Spinal cord (tissue), 9 donors: ENCODE measurements at regions not wholly inside any gene's neighbourhood (a gene's known extent, or its start where the extent isn't known, plus 50 kb on each side); places are given as distances from the start of the nearest gene placed in this dataset.

Source experiments
- DNase-seq, 6 donors: peaks; one replicate each; pipeline versions ENCODE4 v3.0.0 to v3.0.0-alpha.2; 2013 to 2015; ENCODE audit warnings: low spot score in 6 of 6, low read depth in 4 of 6
- H3K27ac ChIP-seq: one replicate; pipeline ENCODE4 v1.5.1; 2013; ENCODE audit warnings: low read depth, low read length, control low read depth
- H3K27me3 ChIP-seq: one replicate; pipeline ENCODE4 v1.6.1; 2013; ENCODE audit warnings: low read length; ENCODE audit not compliant: control insufficient read depth, insufficient read depth
- H3K36me3 ChIP-seq: one replicate; pipeline ENCODE4 v1.6.1; 2013; ENCODE audit warnings: low read length; ENCODE audit not compliant: control insufficient read depth, insufficient read depth
- H3K4me1 ChIP-seq: one replicate; pipeline ENCODE4 v1.6.1; 2013; ENCODE audit warnings: low read length; ENCODE audit not compliant: control insufficient read depth, insufficient read depth
- H3K4me3 ChIP-seq: one replicate; pipeline ENCODE4 v1.5.1; 2013; ENCODE audit warnings: low read depth, low read length, control low read depth
- H3K9me3 ChIP-seq: one replicate; pipeline ENCODE4 v1.6.1; 2013; ENCODE audit warnings: low read length; ENCODE audit not compliant: control insufficient read depth, insufficient read depth
- WGBS: methylation state at CpG from one replicate; pipeline ENCODE4 v1.1.5; 2013; ENCODE audit warnings: missing lambda C conversion rate; ENCODE audit not compliant: insufficient coverage; 5-methylcytosine and 5-hydroxymethylcytosine counted together
- donor health status: healthy.

- Histone ChIP-seq H3K36me3 (no peaks in the 10 kb centered on the region), H3K27ac (no peak overlapping the region), H3K9me3 (no peaks in the 10 kb centered on the region), H3K4me1 (no peaks in the 10 kb centered on the region), H3K27me3 (no peaks in the 10 kb centered on the region), H3K4me3 (no peak overlapping the region)
- no CpG with 5 or more reads among the region's 2 CpGs for WGBS
- DNase-seq, result no peak
Measured at GRCh38 chr5:4418084-4418483, 722.0 kb upstream of the ADAMTS16 start.

- Histone ChIP-seq H3K36me3 (no peaks in the 10 kb centered on the region), H3K27me3 (no peaks in the 10 kb centered on the region), H3K9me3 (no peaks in the 10 kb centered on the region), H3K4me1 (no peaks in the 10 kb centered on the region), H3K27ac (no peak overlapping the region), H3K4me3 (no peak overlapping the region)
- 65% methylated on average over 5 of the region's 8 CpGs for WGBS
- DNase-seq, result no peak
Measured at GRCh38 chr5:4419281-4419680, 720.8 kb upstream of the ADAMTS16 start.

GRCh38 chr5:4420177-4420576 lies 720.0 kb upstream of the ADAMTS16 start:
- Histone ChIP-seq H3K36me3 (no peaks in the 10 kb centered on the region), H3K9me3 (no peaks in the 10 kb centered on the region), H3K4me3 (no peak overlapping the region), H3K27me3 (no peaks in the 10 kb centered on the region), H3K4me1 (no peaks in the 10 kb centered on the region), H3K27ac (no peak overlapping the region)
- 100% methylated on average over 1 of the region's 3 CpGs for WGBS
- no peak for DNase-seq

GRCh38 chr5:4420681-4421080 lies 719.4 kb upstream of the ADAMTS16 start:
- H3K27me3 ChIP-seq, result no peaks in the 10 kb centered on the region
- no peak overlapping the region for H3K27ac ChIP-seq
- no peaks in the 10 kb centered on the region for H3K36me3 ChIP-seq
- DNase-seq, result no peak
- no peaks in the 10 kb centered on the region for H3K9me3 ChIP-seq
- no peak overlapping the region for H3K4me3 ChIP-seq
- WGBS, result no CpG with 5 or more reads among the region's 6 CpGs
- no peaks in the 10 kb centered on the region for H3K4me1 ChIP-seq

GRCh38 chr5:4422247-4422646 lies 717.9 kb upstream of the ADAMTS16 start:
- H3K27me3 ChIP-seq, result no peaks in the 10 kb centered on the region
- H3K4me1 ChIP-seq, result no peaks in the 10 kb centered on the region
- WGBS, result no CpG with 5 or more reads among the region's 3 CpGs
- no peak overlapping the region for H3K27ac ChIP-seq
- no peak for DNase-seq
- no peaks in the 10 kb centered on the region for H3K36me3 ChIP-seq
- no peak overlapping the region for H3K4me3 ChIP-seq
- H3K9me3 ChIP-seq, result no peaks in the 10 kb centered on the region

GRCh38 chr5:4424895-4425294 lies 715.2 kb upstream of the ADAMTS16 start:
- Histone ChIP-seq H3K4me1 (no peaks in the 10 kb centered on the region), H3K36me3 (no peaks in the 10 kb centered on the region), H3K4me3 (no peak overlapping the region), H3K27me3 (no peaks in the 10 kb centered on the region), H3K9me3 (no peaks in the 10 kb centered on the region), H3K27ac (no peak overlapping the region)
- no CpG with 5 or more reads among the region's 4 CpGs for WGBS
- peak in 1 of 6 donors; percentile 21 for DNase-seq

GRCh38 chr5:4440536-4440935 lies 699.6 kb upstream of the ADAMTS16 start:
- 100% methylated on average over 1 of the region's 2 CpGs for WGBS
- Histone ChIP-seq H3K27me3 (no peaks in the 10 kb centered on the region), H3K4me3 (no peak overlapping the region), H3K27ac (no peak overlapping the region), H3K36me3 (no peaks in the 10 kb centered on the region), H3K4me1 (no peaks in the 10 kb centered on the region), H3K9me3 (no peaks in the 10 kb centered on the region)
- no peak for DNase-seq

GRCh38 chr5:4442221-4442620 lies 697.9 kb upstream of the ADAMTS16 start:
- Histone ChIP-seq H3K27ac (no peak overlapping the region), H3K4me1 (no peaks in the 10 kb centered on the region), H3K27me3 (no peaks in the 10 kb centered on the region), H3K4me3 (no peak overlapping the region), H3K9me3 (no peaks in the 10 kb centered on the region), H3K36me3 (no peaks in the 10 kb centered on the region)
- WGBS, result 91% methylated on average over 3 of the region's 4 CpGs
- no peak for DNase-seq

GRCh38 chr5:4447657-4448056 lies 692.5 kb upstream of the ADAMTS16 start:
- Histone ChIP-seq H3K4me3 (no peak overlapping the region), H3K4me1 (no peaks in the 10 kb centered on the region), H3K36me3 (no peaks in the 10 kb centered on the region), H3K27me3 (no peaks in the 10 kb centered on the region), H3K27ac (no peak overlapping the region), H3K9me3 (no peaks in the 10 kb centered on the region)
- DNase-seq, result no peak
- WGBS, result no CpG with 5 or more reads among the region's 1 CpG

- no peaks in the 10 kb centered on the region for H3K27me3 ChIP-seq
- no peaks in the 10 kb centered on the region for H3K4me1 ChIP-seq
- no CpG with 5 or more reads among the region's 4 CpGs for WGBS
- no peak for DNase-seq
- no peaks in the 10 kb centered on the region for H3K36me3 ChIP-seq
- peaks cover 1% of the 10 kb centered on the region for H3K9me3 ChIP-seq
- no peak overlapping the region for H3K4me3 ChIP-seq
- no peak overlapping the region for H3K27ac ChIP-seq
Measured at GRCh38 chr5:4453655-4454054, 686.5 kb upstream of the ADAMTS16 start.
